Stomach smooth muscle (tissue), 2 donors: ENCODE measurements at regions not wholly inside any gene's neighbourhood (a gene's known extent, or its start where the extent isn't known, plus 50 kb on each side); places are given as distances from the start of the nearest gene placed in this dataset.

Experiments used
- H3K27ac ChIP-seq: one replicate; pipeline ENCODE4 v1.7.0; 2013; ENCODE audit warnings: mild to moderate bottlenecking, low read length, inconsistent platforms
- H3K27me3 ChIP-seq, 2 donors: one replicate each; pipeline ENCODE4 v1.7.0; 2013; ENCODE audit warnings: low read length in 2 of 2; ENCODE audit not compliant: insufficient read depth in 2 of 2, control insufficient read depth in 1 of 2
- H3K36me3 ChIP-seq, 2 donors: one replicate each; pipeline ENCODE4 v1.7.0; 2013; ENCODE audit warnings: low read length in 2 of 2; ENCODE audit not compliant: control insufficient read depth in 2 of 2, insufficient read depth in 2 of 2
- H3K4me1 ChIP-seq: one replicate; pipeline ENCODE4 v1.7.0; 2013; ENCODE audit warnings: low read length; ENCODE audit not compliant: control insufficient read depth, insufficient read depth
- H3K4me3 ChIP-seq, 2 donors: one replicate each; pipeline ENCODE4 v1.7.0; 2013; ENCODE audit warnings: low read length in 2 of 2
- H3K9ac ChIP-seq, 2 donors: one replicate each; pipeline ENCODE4 v1.7.0; 2013; ENCODE audit warnings: low read length in 2 of 2, mild to moderate bottlenecking in 1 of 2
- H3K9me3 ChIP-seq, 2 donors: one replicate each; pipeline ENCODE4 v1.7.0; 2013; ENCODE audit warnings: low read length in 2 of 2; ENCODE audit not compliant: control insufficient read depth in 2 of 2
- donor health status: healthy.
- donor health status: Pancreatic carcinoma.

- Histone ChIP-seq H3K9me3 (no peaks in the 10 kb centered on the region), H3K4me1 (no peaks in the 10 kb centered on the region), H3K36me3 (no peaks in the 10 kb centered on the region), H3K27ac (no peak overlapping the region), H3K4me3 (no peak overlapping the region), H3K27me3 (no peaks in the 10 kb centered on the region), H3K9ac (no peak overlapping the region)
These were observed 1256.4 kb downstream of the DIAPH3 start for GRCh38 chr13:58907347-58907746.

- Histone ChIP-seq H3K9me3 (no peaks in the 10 kb centered on the region), H3K9ac (no peak overlapping the region), H3K27ac (no peak overlapping the region), H3K27me3 (no peaks in the 10 kb centered on the region), H3K4me3 (no peak overlapping the region), H3K4me1 (no peaks in the 10 kb centered on the region), H3K36me3 (no peaks in the 10 kb centered on the region)
These were observed 1255.6 kb downstream of the DIAPH3 start for GRCh38 chr13:58908019-58908679.

GRCh38 chr13:58919551-58919950 is 1244.2 kb downstream of the DIAPH3 start:
- H3K4me1 ChIP-seq = no peaks in the 10 kb centered on the region
- H3K4me3 ChIP-seq = no peak overlapping the region
- H3K27me3 ChIP-seq = no peaks in the 10 kb centered on the region
- no peak overlapping the region for H3K9ac ChIP-seq
- no peaks in the 10 kb centered on the region for H3K36me3 ChIP-seq
- no peak overlapping the region for H3K27ac ChIP-seq
- H3K9me3 ChIP-seq = no peaks in the 10 kb centered on the region

- no peaks in the 10 kb centered on the region for H3K9me3 ChIP-seq
- no peak overlapping the region for H3K27ac ChIP-seq
- H3K4me1 ChIP-seq = no peaks in the 10 kb centered on the region
- H3K4me3 ChIP-seq = no peak overlapping the region
- H3K9ac ChIP-seq = no peak overlapping the region
- no peaks in the 10 kb centered on the region for H3K27me3 ChIP-seq
- H3K36me3 ChIP-seq = no peaks in the 10 kb centered on the region
These were observed 1242.6 kb downstream of the DIAPH3 start for GRCh38 chr13:58921129-58921528.

GRCh38 chr13:58926858-58927257 is 1236.9 kb downstream of the DIAPH3 start:
- Histone ChIP-seq H3K9ac (no peak overlapping the region), H3K4me1 (no peaks in the 10 kb centered on the region), H3K27me3 (no peaks in the 10 kb centered on the region), H3K4me3 (no peak overlapping the region), H3K9me3 (no peaks in the 10 kb centered on the region), H3K36me3 (no peaks in the 10 kb centered on the region), H3K27ac (no peak overlapping the region)

- Histone ChIP-seq H3K27me3 (no peaks in the 10 kb centered on the region), H3K9ac (no peak overlapping the region), H3K4me1 (no peaks in the 10 kb centered on the region), H3K36me3 (no peaks in the 10 kb centered on the region), H3K4me3 (no peak overlapping the region), H3K27ac (no peak overlapping the region), H3K9me3 (no peaks in the 10 kb centered on the region)
These were observed 1230.3 kb downstream of the DIAPH3 start for GRCh38 chr13:58933475-58933874.

- no peaks in the 10 kb centered on the region for H3K36me3 ChIP-seq
- no peak overlapping the region for H3K4me3 ChIP-seq
- H3K27me3 ChIP-seq = no peaks in the 10 kb centered on the region
- no peak overlapping the region for H3K9ac ChIP-seq
- no peaks in the 10 kb centered on the region for H3K4me1 ChIP-seq
- no peak overlapping the region for H3K27ac ChIP-seq
- H3K9me3 ChIP-seq = no peaks in the 10 kb centered on the region
These were observed 1228.0 kb downstream of the DIAPH3 start for GRCh38 chr13:58935689-58936088.

GRCh38 chr13:58946274-58946673 is 1217.5 kb downstream of the DIAPH3 start:
- Histone ChIP-seq H3K9ac (no peak overlapping the region), H3K27me3 (no peaks in the 10 kb centered on the region), H3K27ac (no peak overlapping the region), H3K4me1 (no peaks in the 10 kb centered on the region), H3K9me3 (peaks cover 0 to 3% of the 10 kb centered on the region in 2 donors), H3K4me3 (no peak overlapping the region), H3K36me3 (no peaks in the 10 kb centered on the region)

- Histone ChIP-seq H3K9me3 (peaks cover 0 to 3% of the 10 kb centered on the region in 2 donors), H3K27me3 (no peaks in the 10 kb centered on the region), H3K9ac (no peak overlapping the region), H3K4me1 (no peaks in the 10 kb centered on the region), H3K4me3 (no peak overlapping the region), H3K36me3 (no peaks in the 10 kb centered on the region), H3K27ac (no peak overlapping the region)
These were observed 1214.1 kb downstream of the DIAPH3 start for GRCh38 chr13:58949646-58950045.

GRCh38 chr13:58950911-58951310 is 1212.8 kb downstream of the DIAPH3 start:
- no peak overlapping the region for H3K27ac ChIP-seq
- H3K4me1 ChIP-seq = no peaks in the 10 kb centered on the region
- H3K9ac ChIP-seq = no peak overlapping the region
- no peaks in the 10 kb centered on the region for H3K36me3 ChIP-seq
- no peaks in the 10 kb centered on the region for H3K27me3 ChIP-seq
- no peak overlapping the region for H3K4me3 ChIP-seq
- H3K9me3 ChIP-seq = peaks cover 0 to 3% of the 10 kb centered on the region in 2 donors

GRCh38 chr13:58953638-58954037 is 1210.1 kb downstream of the DIAPH3 start:
- Histone ChIP-seq H3K27me3 (no peaks in the 10 kb centered on the region), H3K27ac (no peak overlapping the region), H3K4me1 (no peaks in the 10 kb centered on the region), H3K9me3 (peaks cover 0 to 3% of the 10 kb centered on the region in 2 donors), H3K36me3 (no peaks in the 10 kb centered on the region), H3K4me3 (no peak overlapping the region), H3K9ac (no peak overlapping the region)
